ENCODE measurements at regions not wholly inside any gene's neighbourhood (a gene's known extent, or its start where the extent isn't known, plus 50 kb on each side); places are given as distances from the start of the nearest gene placed in this dataset.
"Not testable (repeated sequence)": the region's sequence is repeated elsewhere in the genome, so short reads cannot be mapped to it uniquely, and the experiment has no call there.

- H3K27me3 Mint-ChIP-seq = no peaks in the 10 kb centered on the region
Measured at GRCh38 chr17:70750983-70751382, 581.7 kb downstream of the KCNJ2 start.

GRCh38 chr17:70752461-70752860 is 583.1 kb downstream of the KCNJ2 start:
- intact Hi-C loops (cut with micrococcal nuclease); H3K9me3 Mint-ChIP-seq; ATAC-seq: not testable (repeated sequence)

More at GRCh38 chr17:70750983-70751382, 581.7 kb downstream of the KCNJ2 start:
- H3K9me3 Mint-ChIP-seq = no peaks in the 10 kb centered on the region
- CTCF ChIA-PET = no interaction called here
- ATAC-seq (no peak), DNase-seq (no peak)
- POLR2A ChIA-PET = no interaction called here
- H3K27ac Mint-ChIP-seq = no peak overlapping the region
- no peak overlapping the region for H3K4me3 Mint-ChIP-seq
- intact Hi-C loops (cut with micrococcal nuclease) = no loop called here
- no peaks in the 10 kb centered on the region for H3K4me1 Mint-ChIP-seq (ENCODE audit: low read depth)
- no peaks in the 10 kb centered on the region for H3K36me3 Mint-ChIP-seq (ENCODE audit: low read depth)
- TF ChIP-seq CTCF (IDR thresholded peaks at IDR 0.05) = no peak

GRCh38 chr17:70752966-70753467 is 583.7 kb downstream of the KCNJ2 start:
- no peak for ATAC-seq
- Mint-ChIP-seq H3K4me1 (ENCODE audit: low read depth) (no peaks in the 10 kb centered on the region), H3K36me3 (ENCODE audit: low read depth) (no peaks in the 10 kb centered on the region), H3K9me3 (no peaks in the 10 kb centered on the region), H3K27ac (no peak overlapping the region), H3K27me3 (no peaks in the 10 kb centered on the region), H3K4me3 (no peak overlapping the region)
- ChIA-PET POLR2A (no interaction called here), CTCF (no interaction called here)
- DNase-seq = no peak
- intact Hi-C loops (cut with micrococcal nuclease) = no loop called here
- TF ChIP-seq CTCF (IDR thresholded peaks at IDR 0.05) = no peak

More at GRCh38 chr17:70752461-70752860, 583.1 kb downstream of the KCNJ2 start:
- H3K27me3 Mint-ChIP-seq; H3K36me3 Mint-ChIP-seq (ENCODE audit: low read depth); CTCF ChIA-PET; H3K4me3 Mint-ChIP-seq; DNase-seq; H3K27ac Mint-ChIP-seq; H3K4me1 Mint-ChIP-seq (ENCODE audit: low read depth): not testable (repeated sequence)
- POLR2A ChIA-PET = interaction anchor here (0.7 kb wide), 1 partner anchor 87 kb away, joined by 3 read pairs; no protein-coding TSS in a partner anchor

- Mint-ChIP-seq H3K36me3 (ENCODE audit: low read depth) (no peaks in the 10 kb centered on the region), H3K9me3 (no peaks in the 10 kb centered on the region), H3K4me1 (ENCODE audit: low read depth) (no peaks in the 10 kb centered on the region), H3K4me3 (no peak overlapping the region), H3K27me3 (no peaks in the 10 kb centered on the region), H3K27ac (no peak overlapping the region)
- CTCF ChIA-PET = interaction anchor here (0.9 kb wide), 1 partner anchor 211 kb away, joined by 3 read pairs; no protein-coding TSS in a partner anchor
- DNase-seq (no peak), ATAC-seq (no peak)
- POLR2A ChIA-PET = interaction anchor here (0.6 kb wide), 1 partner anchor 1255 kb away, joined by 3 read pairs; no protein-coding TSS in a partner anchor
- TF ChIP-seq CTCF (IDR thresholded peaks at IDR 0.05) = no peak
- intact Hi-C loops (cut with micrococcal nuclease) = no loop called here
Measured at GRCh38 chr17:70763018-70763417, 593.7 kb downstream of the KCNJ2 start.

GRCh38 chr17:70767102-70767701 is 597.9 kb downstream of the KCNJ2 start:
- no peak for DNase-seq
- no peaks in the 10 kb centered on the region for H3K27me3 Mint-ChIP-seq
- intact Hi-C loops (cut with micrococcal nuclease) = no loop called here
- H3K9me3 Mint-ChIP-seq = no peaks in the 10 kb centered on the region
- ATAC-seq = no peak
- TF ChIP-seq CTCF (IDR thresholded peaks at IDR 0.05) = peak; percentile 47
- no peaks in the 10 kb centered on the region for H3K4me1 Mint-ChIP-seq (ENCODE audit: low read depth)
- ChIA-PET CTCF (interaction anchor here (0.5 to 1.5 kb wide), 7 partner anchors 9 to 1772 kb away, joined by 3 to 9 read pairs (median 3); no protein-coding TSS in a partner anchor), POLR2A (interaction anchor here (0.6 kb wide), 1 partner anchor 247 kb away, joined by 3 read pairs; no protein-coding TSS in a partner anchor)
- no peak overlapping the region for H3K27ac Mint-ChIP-seq
- no peaks in the 10 kb centered on the region for H3K36me3 Mint-ChIP-seq (ENCODE audit: low read depth)
- no peak overlapping the region for H3K4me3 Mint-ChIP-seq

Measured in activated CD8-positive, alpha-beta T cell treated with anti-CD3 and anti-CD28 coated beads for 36 hours (primary cell).